GM12878 (cell line): ENCODE measurements at regions not wholly inside any gene's neighbourhood (a gene's known extent, or its start where the extent isn't known, plus 50 kb on each side); places are given as distances from the start of the nearest gene placed in this dataset.

Experiments
- ATAC-seq: fragments of 200-7000 bp; cut with Tn5 transposase; 3 replicates; pipeline ENCODE4 v1.9.1; 2020; ENCODE audit warnings: mild to moderate bottlenecking, moderate library complexity
- BruUV-seq: library from RNA; stranded (reverse); fragments of 400-500 nt; replicated peaks from 2 replicates; lab custom pipeline; 2021; lab: Mats Ljungman, UMichigan
- CTCF ChIA-PET: fragments of 300-600 bp; sonication (Branson Sonifier 250); formaldehyde crosslinking; extraction: SDS; loops from one replicate; lab custom pipeline; 2021; ENCODE audit warnings: inconsistent platforms; lab: Yijun Ruan, JAX
- POLR2A ChIA-PET: fragments of 350-600 bp; formaldehyde crosslinking; extraction: SDS; loops from one replicate; lab custom pipeline; 2021; ENCODE audit warnings: inconsistent platforms; lab: Charles Lee
- RAD21 ChIA-PET: fragments of 300-600 bp; sonication (Branson Sonifier 250); formaldehyde crosslinking; loops from one replicate; lab custom pipeline; 2023; ENCODE audit warnings: antibody characterized with exemption; ENCODE audit not compliant: unreplicated experiment; lab: Charles Lee
- SMC1A ChIA-PET: fragments of 300-600 bp; sonication (Branson Sonifier 250); formaldehyde crosslinking; loops from one replicate; lab custom pipeline; 2023; ENCODE audit not compliant: unreplicated experiment, uncharacterized antibody; lab: Charles Lee
- DNase-seq: peaks from one replicate; pipeline ENCODE4 v3.0.0-alpha.2; 2011; ENCODE audit warnings: low read depth, low spot score
- FAIRE-seq: peaks from 3 replicates; lab custom pipeline; 2011; peaks lifted over from hg19 to GRCh38; lab: Jason Lieb, UNC
- H2AFZ ChIP-seq: 2 replicates; pipeline ENCODE4 v1.6.0; 2011; ENCODE audit warnings: low read depth, low read length, control low read depth; ENCODE audit not compliant: control insufficient read depth
- H3K27ac ChIP-seq: 2 replicates; pipeline ENCODE4 v1.5.1; 2011; ENCODE audit warnings: control low read depth; ENCODE audit not compliant: control insufficient read depth, insufficient read depth
- H3K27me3 ChIP-seq, 2 experiments: replicated peaks in 1 of 2; 2 replicates each; pipeline versions ENCODE4 v1.6.0 to v1.6.1; 2011; ENCODE audit warnings: low read length in 1 of 2; ENCODE audit not compliant: control insufficient read depth in 2 of 2, insufficient read depth in 2 of 2
- H3K36me3 ChIP-seq, 2 experiments: 2 replicates each; pipeline ENCODE4 v1.5.1; 2011; ENCODE audit warnings: low read length in 1 of 2; ENCODE audit not compliant: control insufficient read depth in 2 of 2, insufficient read depth in 2 of 2
- H3K4me1 ChIP-seq: 2 replicates; pipeline ENCODE4 v1.6.1; 2011; ENCODE audit warnings: mild to moderate bottlenecking, low read length, moderate library complexity, mixed read lengths; ENCODE audit not compliant: control insufficient read depth, insufficient read depth
- H3K4me2 ChIP-seq: 2 replicates; pipeline ENCODE4 v1.6.0; 2011; ENCODE audit warnings: control low read depth; ENCODE audit not compliant: control insufficient read depth, insufficient read depth
- H3K4me3 ChIP-seq: fragments of 200-600 bp; sonication (generic); 2 replicates; pipeline ENCODE4 v1.5.1; 2016
- H3K79me2 ChIP-seq: 2 replicates; pipeline ENCODE4 v1.6.0; 2011; ENCODE audit warnings: low read length; ENCODE audit not compliant: control insufficient read depth, insufficient read depth
- H3K9ac ChIP-seq: 2 replicates; pipeline ENCODE4 v1.8.0; 2011; ENCODE audit warnings: low read length, control low read depth, mixed read lengths; ENCODE audit not compliant: control insufficient read depth, insufficient read depth
- H3K9me3 ChIP-seq: replicated peaks from 3 replicates; pipeline ENCODE4 v1.5.1; 2011; ENCODE audit warnings: mild to moderate bottlenecking, low read length; ENCODE audit not compliant: control insufficient read depth, insufficient read depth
- H4K20me1 ChIP-seq: 2 replicates; pipeline ENCODE4 v1.6.0; 2011; ENCODE audit not compliant: control insufficient read depth, insufficient read depth
- BACH1 ChIP-seq: fragments of 450-650 bp; IDR thresholded peaks from 2 replicates; pipeline ENCODE4 v1.6.1; 2017; ENCODE audit warnings: mild to moderate bottlenecking, borderline replicate concordance
- BRCA1 ChIP-seq: IDR thresholded peaks from 2 replicates; pipeline ENCODE4 v1.6.1; 2011; ENCODE audit warnings: low read depth, low read length, improper control_type of control experiment
- CBX3 ChIP-seq: fragments of 200-600 bp; sonication (generic); IDR thresholded peaks from 2 replicates; pipeline ENCODE4 v1.6.1; 2016; ENCODE audit warnings: low read depth, borderline replicate concordance
- CBX5 ChIP-seq: sonication (generic); IDR thresholded peaks from 2 replicates; pipeline ENCODE4 v1.6.1; 2016; ENCODE audit warnings: low read depth, moderate library complexity, mild to moderate bottlenecking, inconsistent platforms
- IKZF1 ChIP-seq: fragments of 450-650 bp; conservative IDR thresholded peaks from 2 replicates; pipeline ENCODE4 v1.6.1; 2017; ENCODE audit warnings: antibody characterized with exemption, mild to moderate bottlenecking
- LARP7 ChIP-seq: fragments of 450-650 bp; IDR thresholded peaks from 2 replicates; pipeline ENCODE4 v1.6.1; 2017; ENCODE audit warnings: mild to moderate bottlenecking
- SIX5 ChIP-seq: IDR thresholded peaks from 2 replicates; pipeline ENCODE4 v1.6.1; 2011; ENCODE audit warnings: mild to moderate bottlenecking, low read depth, low read length, moderate library complexity; ENCODE audit not compliant: severe bottlenecking
- WGBS: methylation state at CpG from one replicate; pipeline ENCODE4 v1.1.6; 2016; ENCODE audit warnings: low lambda C conversion rate; ENCODE audit not compliant: insufficient replicate concordance, insufficient coverage; ENCODE audit errors: missing lambda C conversion rate; 5-methylcytosine and 5-hydroxymethylcytosine counted together
- in situ Hi-C: fragments of 300-500 bp; cut with MboI; formaldehyde crosslinking; loops from 9 replicates; pipeline ENCODE4 v1.14.3; 2018; ENCODE audit warnings: mixed read lengths
- intact Hi-C: fragments of 100-400 bp; cut with micrococcal nuclease; formaldehyde crosslinking; loops from one replicate; pipeline ENCODE4 v1.14.2; 2022; ENCODE audit not compliant: unreplicated experiment
- TF ChIP-seq, protein P1 (sequence below): fragments of 450-650 bp; IDR thresholded peaks from 2 replicates; pipeline ENCODE4 v1.6.1; 2017; ENCODE audit warnings: low read depth, mild to moderate bottlenecking, moderate library complexity
- TF ChIP-seq, protein P2 (sequence below): fragments of 450-650 bp; IDR thresholded peaks from 2 replicates; pipeline ENCODE4 v1.6.1; 2018; ENCODE audit warnings: borderline replicate concordance, mild to moderate bottlenecking; ENCODE audit not compliant: partially characterized antibody

DNA sequence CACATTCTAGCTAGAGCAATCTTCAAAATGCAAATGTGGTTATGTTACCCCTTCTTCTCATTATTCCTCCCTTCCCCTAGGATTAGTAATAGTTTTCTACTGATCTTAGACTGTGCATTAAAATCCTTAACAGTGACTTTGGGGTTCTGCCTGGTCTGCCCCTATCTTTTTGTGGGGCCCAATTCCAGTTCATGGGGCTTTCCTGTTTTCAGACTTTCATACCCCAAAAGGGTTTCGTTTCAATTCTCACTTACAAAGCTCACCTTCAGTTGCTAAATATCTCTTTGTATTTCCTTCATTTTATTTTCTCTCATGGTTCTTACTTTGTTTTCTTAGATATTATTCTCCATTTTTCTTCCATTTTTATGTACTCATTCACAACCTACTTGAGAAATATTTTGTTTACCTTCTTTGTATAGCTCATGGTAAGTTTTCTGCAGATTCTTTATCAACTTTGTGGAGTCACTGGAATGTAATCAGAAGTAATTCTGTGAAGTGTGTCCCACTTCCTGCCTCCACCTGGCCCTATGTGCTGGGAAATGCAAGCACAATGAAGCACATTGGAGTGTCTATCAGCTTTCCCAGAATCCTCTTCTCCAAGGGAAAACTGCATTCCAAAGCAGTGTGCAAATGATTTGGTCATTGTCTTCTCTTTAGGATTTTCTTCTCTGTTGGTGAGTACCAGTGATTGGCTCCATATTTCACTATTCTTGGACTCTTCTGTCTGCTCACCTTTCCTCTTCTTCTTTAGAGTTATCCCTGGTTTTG lies 350.2 kb downstream of the ZNF326 start:
- H4K20me1 ChIP-seq: no peaks in the 10 kb centered on the region
- peak; percentile 52 for ATAC-seq
- 0 out of 2 replicates have a peak, but pooled peaks cover 3% of the 10 kb centered on the region for H3K4me1 ChIP-seq
- H3K4me2 ChIP-seq: peak overlapping the region; percentile 39
- no peaks in the 10 kb centered on the region for H3K79me2 ChIP-seq
- no TSS peak for BruUV-seq
- ChIA-PET CTCF (interaction anchor here (0.6 to 2.1 kb wide), 6 partner anchors 9 to 234 kb away, joined by 3 to 5 read pairs (median 4); no protein-coding TSS in a partner anchor), RAD21 (interaction anchor here (1.0 to 1.6 kb wide), 5 partner anchors 12 to 229 kb away, joined by 3 to 5 read pairs (median 3); no protein-coding TSS in a partner anchor), POLR2A (interaction anchor here (1.0 to 1.6 kb wide), 2 partner anchors 12 to 14 kb away, joined by 3 to 5 read pairs; no protein-coding TSS in a partner anchor), SMC1A (interaction anchor here (0.6 to 7.0 kb wide), 9 partner anchors 10 to 173 kb away, joined by 3 to 51 read pairs (median 3); no protein-coding TSS in a partner anchor)
- TF ChIP-seq SIX5: no peak
- TF ChIP-seq LARP7: no peak
- no peak for TF ChIP-seq CBX3
- TF ChIP-seq, protein P1, sequence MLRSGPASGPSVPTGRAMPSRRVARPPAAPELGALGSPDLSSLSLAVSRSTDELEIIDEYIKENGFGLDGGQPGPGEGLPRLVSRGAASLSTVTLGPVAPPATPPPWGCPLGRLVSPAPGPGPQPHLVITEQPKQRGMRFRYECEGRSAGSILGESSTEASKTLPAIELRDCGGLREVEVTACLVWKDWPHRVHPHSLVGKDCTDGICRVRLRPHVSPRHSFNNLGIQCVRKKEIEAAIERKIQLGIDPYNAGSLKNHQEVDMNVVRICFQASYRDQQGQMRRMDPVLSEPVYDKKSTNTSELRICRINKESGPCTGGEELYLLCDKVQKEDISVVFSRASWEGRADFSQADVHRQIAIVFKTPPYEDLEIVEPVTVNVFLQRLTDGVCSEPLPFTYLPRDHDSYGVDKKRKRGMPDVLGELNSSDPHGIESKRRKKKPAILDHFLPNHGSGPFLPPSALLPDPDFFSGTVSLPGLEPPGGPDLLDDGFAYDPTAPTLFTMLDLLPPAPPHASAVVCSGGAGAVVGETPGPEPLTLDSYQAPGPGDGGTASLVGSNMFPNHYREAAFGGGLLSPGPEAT: peak; percentile 54; the same call in 1 of the 2 replicates
- no peak for TF ChIP-seq CBX5
- TF ChIP-seq, protein P2, sequence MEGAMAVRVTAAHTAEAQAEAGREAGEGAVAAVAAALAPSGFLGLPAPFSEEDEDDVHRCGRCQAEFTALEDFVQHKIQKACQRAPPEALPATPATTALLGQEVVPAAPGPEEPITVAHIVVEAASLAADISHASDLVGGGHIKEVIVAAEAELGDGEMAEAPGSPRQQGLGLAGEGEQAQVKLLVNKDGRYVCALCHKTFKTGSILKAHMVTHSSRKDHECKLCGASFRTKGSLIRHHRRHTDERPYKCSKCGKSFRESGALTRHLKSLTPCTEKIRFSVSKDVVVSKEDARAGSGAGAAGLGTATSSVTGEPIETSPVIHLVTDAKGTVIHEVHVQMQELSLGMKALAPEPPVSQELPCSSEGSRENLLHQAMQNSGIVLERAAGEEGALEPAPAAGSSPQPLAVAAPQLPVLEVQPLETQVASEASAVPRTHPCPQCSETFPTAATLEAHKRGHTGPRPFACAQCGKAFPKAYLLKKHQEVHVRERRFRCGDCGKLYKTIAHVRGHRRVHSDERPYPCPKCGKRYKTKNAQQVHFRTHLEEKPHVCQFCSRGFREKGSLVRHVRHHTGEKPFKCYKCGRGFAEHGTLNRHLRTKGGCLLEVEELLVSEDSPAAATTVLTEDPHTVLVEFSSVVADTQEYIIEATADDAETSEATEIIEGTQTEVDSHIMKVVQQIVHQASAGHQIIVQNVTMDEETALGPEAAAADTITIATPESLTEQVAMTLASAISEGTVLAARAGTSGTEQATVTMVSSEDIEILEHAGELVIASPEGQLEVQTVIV: no peak
- no peak for TF ChIP-seq BACH1
- TF ChIP-seq IKZF1: peak; percentile 39; the same call in 1 of the 2 replicates
- TF ChIP-seq BRCA1: no peak
- WGBS: 0% methylated on average over 1 of the region's 1 CpG
- H2AFZ ChIP-seq: no peak overlapping the region; the same call in 1 of the 2 replicates
- H3K9me3 ChIP-seq: no peaks in the 10 kb centered on the region
- intact Hi-C loops: no loop called here
- no peaks in the 10 kb centered on the region for H3K36me3 ChIP-seq
- H3K27ac ChIP-seq: no peak overlapping the region
- no peaks in the 10 kb centered on the region for H3K27me3 ChIP-seq
- H3K9ac ChIP-seq: no peak overlapping the region
- FAIRE-seq: no peak
- in situ Hi-C loops: no loop called here
- no peak for DNase-seq
- no peak overlapping the region for H3K4me3 ChIP-seq
